ENCODE measurements at regions not wholly inside any gene's neighbourhood (a gene's known extent, or its start where the extent isn't known, plus 50 kb on each side); places are given as distances from the start of the nearest gene placed in this dataset.

DNA sequence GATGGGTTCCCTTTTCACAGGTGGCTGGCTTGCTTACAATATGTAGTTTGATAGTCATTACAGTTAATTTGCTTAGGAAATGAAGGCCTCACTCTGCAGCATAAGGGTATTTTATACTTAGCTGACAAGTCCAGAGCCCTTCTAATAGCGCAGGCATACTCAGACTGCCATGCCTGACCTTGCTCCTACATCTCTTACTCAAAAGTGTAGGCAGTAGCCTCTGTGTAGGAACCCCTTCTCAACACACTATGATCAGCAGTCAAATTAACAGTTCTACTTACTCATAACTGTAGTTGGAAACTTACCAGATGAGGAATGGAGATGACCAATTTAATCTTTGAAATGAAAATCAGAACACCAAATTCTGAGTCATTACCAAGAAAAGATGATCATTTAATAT, 373.5 kb downstream of the TBC1D32 start:
- ATAC-seq: no peak

DNA sequence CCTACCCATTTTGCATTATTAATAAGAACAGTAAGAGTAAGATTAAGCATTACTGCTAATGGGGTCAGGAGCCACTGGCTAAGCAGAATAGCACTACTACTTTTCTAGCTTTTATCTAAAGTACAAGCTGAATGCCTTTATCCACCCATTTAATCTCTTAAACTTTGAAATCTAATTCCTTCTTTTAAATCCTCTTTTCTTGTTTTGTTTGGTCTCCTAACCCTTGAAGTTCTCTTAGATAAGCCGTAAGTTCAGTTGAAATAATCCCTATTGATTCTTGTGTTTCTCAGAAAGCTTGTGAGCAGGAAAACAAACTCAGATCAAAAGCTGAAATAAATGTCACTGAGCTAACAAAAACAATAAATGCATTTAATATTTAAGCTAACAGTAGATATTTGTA, 380.2 kb downstream of the TBC1D32 start:
- Histone ChIP-seq H3K4me3 (no peak overlapping the region), H3K36me3 (ENCODE audit: low read depth) (no peaks in the 10 kb centered on the region), H3K9me3 (no peaks in the 10 kb centered on the region), H3K4me1 (ENCODE audit: low read depth) (no peaks in the 10 kb centered on the region)
- ATAC-seq (no peak), DNase-seq (no peak)
- TF ChIP-seq, protein P1, sequence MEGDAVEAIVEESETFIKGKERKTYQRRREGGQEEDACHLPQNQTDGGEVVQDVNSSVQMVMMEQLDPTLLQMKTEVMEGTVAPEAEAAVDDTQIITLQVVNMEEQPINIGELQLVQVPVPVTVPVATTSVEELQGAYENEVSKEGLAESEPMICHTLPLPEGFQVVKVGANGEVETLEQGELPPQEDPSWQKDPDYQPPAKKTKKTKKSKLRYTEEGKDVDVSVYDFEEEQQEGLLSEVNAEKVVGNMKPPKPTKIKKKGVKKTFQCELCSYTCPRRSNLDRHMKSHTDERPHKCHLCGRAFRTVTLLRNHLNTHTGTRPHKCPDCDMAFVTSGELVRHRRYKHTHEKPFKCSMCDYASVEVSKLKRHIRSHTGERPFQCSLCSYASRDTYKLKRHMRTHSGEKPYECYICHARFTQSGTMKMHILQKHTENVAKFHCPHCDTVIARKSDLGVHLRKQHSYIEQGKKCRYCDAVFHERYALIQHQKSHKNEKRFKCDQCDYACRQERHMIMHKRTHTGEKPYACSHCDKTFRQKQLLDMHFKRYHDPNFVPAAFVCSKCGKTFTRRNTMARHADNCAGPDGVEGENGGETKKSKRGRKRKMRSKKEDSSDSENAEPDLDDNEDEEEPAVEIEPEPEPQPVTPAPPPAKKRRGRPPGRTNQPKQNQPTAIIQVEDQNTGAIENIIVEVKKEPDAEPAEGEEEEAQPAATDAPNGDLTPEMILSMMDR (IDR thresholded peaks at IDR 0.05): no peak
- intact Hi-C loops (cut with DNase I, micrococcal nuclease): no loop called here

More for the DNA sequence above, 373.5 kb downstream of the TBC1D32 start:
- H3K9me3 ChIP-seq: no peaks in the 10 kb centered on the region
- no peak overlapping the region for H3K4me3 ChIP-seq
- no peaks in the 10 kb centered on the region for H3K4me1 ChIP-seq (ENCODE audit: low read depth)
- TF ChIP-seq, protein P1 (IDR thresholded peaks at IDR 0.05): no peak
- no peaks in the 10 kb centered on the region for H3K36me3 ChIP-seq (ENCODE audit: low read depth)
- intact Hi-C loops (cut with DNase I, micrococcal nuclease): no loop called here
- no peak for DNase-seq

DNA sequence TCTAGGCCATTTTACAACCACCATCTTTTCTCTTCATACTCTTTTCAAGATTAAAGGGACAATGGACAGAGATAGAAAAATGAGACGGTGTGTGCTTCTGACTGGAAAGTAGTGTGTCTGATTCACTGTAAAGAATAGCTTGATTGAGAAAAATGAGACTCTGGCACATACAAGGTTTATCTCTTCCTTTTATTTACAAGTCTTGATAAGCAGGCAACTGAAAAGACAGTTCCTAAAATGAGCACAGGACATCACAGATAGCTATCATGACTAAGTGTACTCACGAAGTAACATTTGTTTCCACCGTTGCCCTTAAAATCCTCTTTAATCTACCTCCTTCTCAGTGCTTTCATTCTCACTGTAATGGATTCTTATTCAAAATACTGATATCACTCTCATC, 383.0 kb downstream of the TBC1D32 start:
- H3K4me1 ChIP-seq (ENCODE audit: low read depth): no peaks in the 10 kb centered on the region
- H3K36me3 ChIP-seq (ENCODE audit: low read depth): no peaks in the 10 kb centered on the region
- no peak for DNase-seq
- intact Hi-C loops (cut with DNase I, micrococcal nuclease): no loop called here
- H3K9me3 ChIP-seq: no peaks in the 10 kb centered on the region
- ATAC-seq: no peak
- TF ChIP-seq, protein P1 (IDR thresholded peaks at IDR 0.05): no peak
- H3K4me3 ChIP-seq: no peak overlapping the region

DNA sequence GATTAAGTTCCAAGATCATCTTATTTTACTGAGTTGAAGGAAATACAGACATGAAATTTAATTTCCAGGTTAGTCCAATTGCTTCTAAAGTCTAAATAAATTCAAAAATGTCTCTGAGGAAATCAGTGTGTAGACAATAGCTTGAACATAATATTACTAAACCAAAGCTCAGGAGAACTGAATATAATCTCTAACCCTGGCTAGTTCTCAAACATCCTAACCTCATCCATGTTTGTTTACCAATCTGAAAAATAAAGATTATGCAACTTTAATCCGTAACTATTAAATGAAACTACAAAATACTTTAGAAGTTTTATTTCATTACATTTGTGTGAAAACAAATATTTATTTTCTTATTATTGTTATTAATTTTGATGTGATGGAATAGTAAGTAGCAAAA, 387.2 kb downstream of the TBC1D32 start:
- ATAC-seq (no peak), DNase-seq (no peak)
- H3K36me3 ChIP-seq (ENCODE audit: low read depth): no peaks in the 10 kb centered on the region
- intact Hi-C loops (cut with DNase I, micrococcal nuclease): no loop called here
- H3K4me3 ChIP-seq: no peak overlapping the region
- H3K9me3 ChIP-seq: no peaks in the 10 kb centered on the region
- TF ChIP-seq, protein P1 (IDR thresholded peaks at IDR 0.05): no peak
- no peaks in the 10 kb centered on the region for H3K4me1 ChIP-seq (ENCODE audit: low read depth)

DNA sequence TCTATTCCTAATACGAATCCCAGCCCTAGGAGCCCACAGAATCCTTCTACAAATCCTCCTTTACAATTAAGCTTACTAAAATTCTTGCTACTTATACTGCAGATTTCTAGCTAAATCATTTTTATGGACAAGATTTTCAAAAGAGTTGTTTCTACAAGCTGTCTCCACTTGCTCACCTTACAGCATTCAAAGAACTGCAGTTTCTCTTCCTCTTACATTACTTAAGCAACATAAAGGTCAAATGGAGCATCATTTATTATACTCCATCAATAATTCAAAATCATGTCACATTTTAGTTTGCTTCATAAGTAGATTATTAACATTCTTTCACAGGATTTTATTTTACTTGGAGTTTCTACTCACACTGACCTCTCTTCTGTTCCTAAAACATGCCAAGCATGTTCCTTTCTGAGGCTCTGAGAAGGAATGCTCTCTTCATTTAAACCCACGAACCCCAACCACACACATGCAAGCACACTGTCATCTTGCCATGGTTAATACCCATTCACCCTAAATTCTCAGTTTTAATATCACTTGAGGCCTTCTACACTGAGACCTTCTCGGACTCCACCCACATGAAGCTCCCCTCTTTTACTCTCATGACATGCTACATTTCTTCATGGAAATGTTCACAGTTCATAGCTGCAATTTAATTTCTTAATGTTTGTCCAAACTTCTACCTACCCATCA, 388.2 kb downstream of the TBC1D32 start:
- Histone ChIP-seq H3K36me3 (ENCODE audit: low read depth) (no peaks in the 10 kb centered on the region), H3K4me3 (no peak overlapping the region), H3K9me3 (no peaks in the 10 kb centered on the region), H3K4me1 (ENCODE audit: low read depth) (no peaks in the 10 kb centered on the region)
- intact Hi-C loops (cut with DNase I, micrococcal nuclease): no loop called here
- ATAC-seq (no peak), DNase-seq (no peak)
- TF ChIP-seq, protein P1 (IDR thresholded peaks at IDR 0.05): no peak
